Fibroblast of mammary gland (primary cell): ENCODE measurements at regions not wholly inside any gene's neighbourhood (a gene's known extent, or its start where the extent isn't known, plus 50 kb on each side); places are given as distances from the start of the nearest gene placed in this dataset.

ENCODE experiments used
- DNase-seq: peaks from one replicate; pipeline ENCODE4 v3.0.0-alpha.2; 2010; ENCODE audit warnings: low read depth
- H3K4me3 ChIP-seq: 2 replicates; pipeline ENCODE4 v1.5.1; 2011; ENCODE audit warnings: low read depth, mild to moderate bottlenecking, low read length, moderate library complexity; ENCODE audit not compliant: control insufficient read depth
- CTCF ChIP-seq: conservative IDR thresholded peaks from 2 replicates; pipeline ENCODE4 v1.5.1; 2011; ENCODE audit warnings: low read depth, low read length, inconsistent platforms; ENCODE audit not compliant: control insufficient read depth, insufficient read depth

- no peak overlapping the region for H3K4me3 ChIP-seq
- DNase-seq: no peak
- TF ChIP-seq CTCF: no peak
Observed at GRCh38 chr10:71131508-71132088, 80.8 kb upstream of the UNC5B start.

- no peak for DNase-seq
- no peak for TF ChIP-seq CTCF
Observed at GRCh38 chr10:71132321-71132810, 80.0 kb upstream of the UNC5B start.

GRCh38 chr10:71133710-71134686 is 78.4 kb upstream of the UNC5B start:
- H3K4me3 ChIP-seq: no peak overlapping the region

More at GRCh38 chr10:71132321-71132810, 80.0 kb upstream of the UNC5B start:
- H3K4me3 ChIP-seq: no peak overlapping the region

GRCh38 chr10:71134732-71135211 is 77.6 kb upstream of the UNC5B start:
- no peak for TF ChIP-seq CTCF
- DNase-seq: no peak

More at GRCh38 chr10:71133710-71134686, 78.4 kb upstream of the UNC5B start:
- no peak for DNase-seq
- TF ChIP-seq CTCF: no peak

GRCh38 chr10:71135236-71135635 is 77.1 kb upstream of the UNC5B start:
- H3K4me3 ChIP-seq: no peak overlapping the region
- DNase-seq: no peak
- TF ChIP-seq CTCF: no peak

More at GRCh38 chr10:71134732-71135211, 77.6 kb upstream of the UNC5B start:
- H3K4me3 ChIP-seq: no peak overlapping the region

- H3K4me3 ChIP-seq: no peak overlapping the region
- DNase-seq: no peak
- TF ChIP-seq CTCF: no peak
Observed at GRCh38 chr10:71136036-71136721, 76.2 kb upstream of the UNC5B start.
